GM20000 (cell line): ENCODE measurements at regions not wholly inside any gene's neighbourhood (a gene's known extent, or its start where the extent isn't known, plus 50 kb on each side); places are given as distances from the start of the nearest gene placed in this dataset.

Experiments used
- DNase-seq: peaks from one replicate; pipeline ENCODE4 v3.0.0; 2012; ENCODE audit warnings: low spot score
- TF ChIP-seq, protein P1 (sequence below): IDR thresholded peaks from 2 replicates; pipeline ENCODE4 v1.5.1; 2012; ENCODE audit warnings: mild to moderate bottlenecking, control low read depth; ENCODE audit errors: extremely low read depth, missing control alignments

DNA sequence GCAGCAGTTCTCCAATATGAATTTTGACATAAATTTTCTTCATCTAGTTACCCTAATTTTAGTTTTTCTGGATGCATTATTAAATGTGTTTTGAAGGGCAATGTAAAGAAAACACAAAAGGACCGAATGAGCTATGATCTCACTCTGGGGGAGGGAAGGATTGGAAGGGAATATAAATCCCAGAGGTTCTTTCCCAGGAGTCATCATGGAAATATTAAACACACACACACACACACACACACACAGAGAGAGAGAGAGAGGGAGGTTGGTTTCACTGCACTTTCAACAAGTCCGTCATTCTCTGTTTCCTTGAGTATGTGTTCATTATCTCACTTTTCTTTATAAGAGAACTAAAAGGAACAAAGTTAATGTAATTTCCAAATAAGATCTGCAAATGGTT, 70.7 kb upstream of the DCBLD2 start:
- DNase-seq = no peak

DNA sequence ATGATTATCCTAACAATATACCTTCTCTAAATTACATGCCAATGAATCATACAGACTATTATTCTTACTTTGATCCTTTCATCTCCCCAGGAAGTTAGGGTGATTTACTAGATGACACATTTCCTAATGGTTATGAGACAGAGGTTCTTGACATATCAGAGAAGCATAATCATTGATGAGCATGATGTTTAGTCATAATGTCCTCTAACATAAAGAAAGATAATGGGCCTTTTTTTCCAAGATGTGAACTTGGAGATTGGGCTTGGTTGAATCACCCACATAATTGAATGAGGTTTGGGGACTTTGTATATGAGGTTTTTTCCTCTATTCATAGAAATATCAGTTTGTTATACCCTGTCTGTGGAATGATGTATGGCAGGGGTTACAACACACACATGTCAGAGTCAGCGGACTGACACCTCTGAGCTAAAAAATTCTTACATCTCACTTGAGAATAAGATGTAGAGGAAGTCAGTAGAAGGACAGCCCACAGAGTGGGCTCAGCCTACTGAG, 69.7 kb upstream of the DCBLD2 start:
- DNase-seq = no peak
- TF ChIP-seq, protein P1, sequence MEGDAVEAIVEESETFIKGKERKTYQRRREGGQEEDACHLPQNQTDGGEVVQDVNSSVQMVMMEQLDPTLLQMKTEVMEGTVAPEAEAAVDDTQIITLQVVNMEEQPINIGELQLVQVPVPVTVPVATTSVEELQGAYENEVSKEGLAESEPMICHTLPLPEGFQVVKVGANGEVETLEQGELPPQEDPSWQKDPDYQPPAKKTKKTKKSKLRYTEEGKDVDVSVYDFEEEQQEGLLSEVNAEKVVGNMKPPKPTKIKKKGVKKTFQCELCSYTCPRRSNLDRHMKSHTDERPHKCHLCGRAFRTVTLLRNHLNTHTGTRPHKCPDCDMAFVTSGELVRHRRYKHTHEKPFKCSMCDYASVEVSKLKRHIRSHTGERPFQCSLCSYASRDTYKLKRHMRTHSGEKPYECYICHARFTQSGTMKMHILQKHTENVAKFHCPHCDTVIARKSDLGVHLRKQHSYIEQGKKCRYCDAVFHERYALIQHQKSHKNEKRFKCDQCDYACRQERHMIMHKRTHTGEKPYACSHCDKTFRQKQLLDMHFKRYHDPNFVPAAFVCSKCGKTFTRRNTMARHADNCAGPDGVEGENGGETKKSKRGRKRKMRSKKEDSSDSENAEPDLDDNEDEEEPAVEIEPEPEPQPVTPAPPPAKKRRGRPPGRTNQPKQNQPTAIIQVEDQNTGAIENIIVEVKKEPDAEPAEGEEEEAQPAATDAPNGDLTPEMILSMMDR = no peak

More for the DNA sequence above, 70.7 kb upstream of the DCBLD2 start:
- TF ChIP-seq, protein P1 = no peak

DNA sequence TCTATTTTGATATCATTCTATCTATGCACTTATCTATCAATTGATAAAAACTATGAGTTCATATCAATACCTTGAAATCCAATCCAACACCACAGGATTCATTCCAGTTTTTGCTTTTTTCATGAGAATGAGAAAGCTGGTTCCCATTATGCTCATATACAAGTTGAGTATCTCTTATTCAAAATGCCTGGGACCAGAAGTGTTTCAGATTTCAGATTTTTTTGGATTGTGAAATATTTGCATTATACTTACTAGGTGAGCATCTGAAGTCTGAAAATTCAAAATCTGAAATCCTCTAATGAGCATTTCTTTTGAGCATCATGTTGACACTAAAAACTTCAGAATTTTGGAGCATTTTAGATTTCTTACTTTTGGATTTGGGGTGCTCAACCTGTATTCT, 67.8 kb upstream of the DCBLD2 start:
- DNase-seq = no peak
- TF ChIP-seq, protein P1 = no peak

DNA sequence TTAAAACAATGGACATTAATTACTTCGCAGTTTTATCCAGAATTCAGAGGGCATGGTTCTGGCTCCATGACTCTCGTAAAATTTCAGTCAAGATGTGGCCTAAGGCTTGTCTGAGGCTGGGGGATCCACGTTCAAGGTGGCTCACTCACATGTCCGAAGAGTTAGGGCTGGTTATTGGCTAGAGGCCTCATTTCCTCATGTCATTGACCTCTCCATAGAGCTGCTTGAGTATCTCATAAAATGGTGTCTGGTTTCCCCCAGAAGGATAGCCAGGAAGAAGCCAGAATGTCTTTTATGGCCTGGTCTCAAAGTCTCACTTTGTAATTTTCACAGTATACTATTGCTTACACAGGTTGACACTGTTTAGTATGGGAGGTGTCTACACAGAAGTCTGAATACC, 67.3 kb upstream of the DCBLD2 start:
- no peak for DNase-seq
- TF ChIP-seq, protein P1 = no peak

DNA sequence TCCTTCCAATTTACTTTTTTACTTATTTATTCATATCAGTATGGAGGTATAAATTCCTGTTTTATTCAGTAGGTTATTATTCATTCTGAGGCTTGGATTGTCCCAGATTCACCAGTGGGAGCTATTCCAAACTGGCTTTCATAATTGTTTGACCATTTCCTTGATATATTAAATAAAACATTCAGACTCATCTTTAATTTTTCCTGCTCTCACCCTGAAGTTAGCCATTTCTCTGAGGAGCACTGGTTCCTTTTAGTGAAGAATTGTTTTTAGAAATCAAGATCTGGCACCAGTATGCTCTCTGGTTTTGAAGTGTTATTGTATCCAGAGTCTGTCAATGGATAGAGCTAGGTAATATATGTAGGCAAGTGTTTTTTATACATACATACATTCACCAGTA, 66.9 kb upstream of the DCBLD2 start:
- no peak for DNase-seq
- TF ChIP-seq, protein P1 = no peak

DNA sequence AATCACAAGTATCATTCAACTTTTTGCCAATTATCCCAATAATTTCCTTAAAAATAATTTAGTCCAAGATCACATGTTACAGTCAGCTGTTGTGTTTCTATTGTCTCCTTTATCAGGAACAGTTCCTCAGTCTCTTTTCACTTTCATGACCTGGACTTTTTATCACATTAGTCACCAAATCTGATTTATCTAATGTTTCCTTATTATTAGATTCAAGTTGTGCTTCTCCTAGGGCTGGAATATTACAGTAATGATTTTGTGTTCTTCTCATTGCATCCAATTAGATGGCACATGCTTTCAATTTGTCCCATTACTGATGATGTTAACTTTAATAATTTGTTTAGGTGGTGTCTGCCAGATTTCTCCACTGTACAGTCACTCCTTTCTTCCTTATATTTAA, 66.3 kb upstream of the DCBLD2 start:
- no peak for DNase-seq
- TF ChIP-seq, protein P1 = no peak

DNA sequence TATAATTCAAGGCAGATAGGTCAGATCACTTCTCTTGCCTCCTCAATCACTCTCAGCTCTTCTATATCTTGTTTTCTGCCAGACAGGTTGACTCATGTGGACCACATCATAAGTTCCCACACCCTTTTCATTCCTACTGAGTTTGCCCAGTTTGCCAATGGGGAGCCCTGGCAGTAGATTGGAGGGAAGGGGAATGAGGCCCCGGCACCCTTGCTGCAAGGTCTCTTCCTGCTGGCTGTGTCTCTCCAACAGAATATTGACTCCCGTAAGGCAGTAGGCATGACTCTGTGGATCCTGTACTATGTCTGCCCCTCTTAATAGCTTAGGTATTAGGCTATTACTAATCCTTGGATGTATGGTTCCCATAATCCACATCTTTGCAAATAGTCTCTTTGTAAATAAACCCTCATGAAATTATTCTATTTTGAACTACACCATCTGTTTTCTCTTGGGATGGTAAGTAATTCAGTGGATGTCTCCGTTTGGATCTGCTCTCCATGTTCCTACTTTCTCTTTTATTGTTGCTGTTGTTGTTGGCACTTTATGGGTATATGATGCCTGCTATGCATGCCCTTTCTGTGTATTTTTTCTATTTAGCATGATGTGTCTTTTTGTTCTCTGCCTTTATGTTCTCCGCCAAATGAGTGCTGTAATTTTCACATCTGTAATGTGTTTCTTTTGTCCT, 65.5 kb upstream of the DCBLD2 start:
- DNase-seq = no peak
- TF ChIP-seq, protein P1 = no peak
